COR-L47 (cell line): ENCODE measurements at regions not wholly inside any gene's neighbourhood (a gene's known extent, or its start where the extent isn't known, plus 50 kb on each side); places are given as distances from the start of the nearest gene placed in this dataset.
"Not testable (repeated sequence)": the region's sequence is repeated elsewhere in the genome, so short reads cannot be mapped to it uniquely, and the experiment has no call there.

ENCODE experiments used
- DNase-seq: peaks from one replicate; lab custom pipeline; 2025; lab: John Stamatoyannopoulos, UW

- DNase-seq = no peak
Measured at GRCh38 chr5:117138523-117138922, 563.9 kb upstream of the SEMA6A start.

GRCh38 chr5:117135851-117136250, 561.2 kb upstream of the SEMA6A start:
- no peak for DNase-seq

GRCh38 chr5:117133198-117133597, 558.6 kb upstream of the SEMA6A start:
- no peak for DNase-seq

- no peak for DNase-seq
Measured at GRCh38 chr5:117131876-117132275, 557.3 kb upstream of the SEMA6A start.

- DNase-seq = no peak
Measured at GRCh38 chr5:117131048-117131679, 556.5 kb upstream of the SEMA6A start.

- no peak for DNase-seq
Measured at GRCh38 chr5:117118499-117118898, 543.9 kb upstream of the SEMA6A start.

GRCh38 chr5:117117314-117117713, 542.7 kb upstream of the SEMA6A start:
- DNase-seq = not testable (repeated sequence)

GRCh38 chr5:117110548-117110947, 535.9 kb upstream of the SEMA6A start:
- no peak for DNase-seq

- no peak for DNase-seq
Measured at GRCh38 chr5:117107859-117108258, 533.2 kb upstream of the SEMA6A start.

GRCh38 chr5:117103703-117104102, 529.1 kb upstream of the SEMA6A start:
- no peak for DNase-seq

- no peak for DNase-seq
Measured at GRCh38 chr5:117102591-117102990, 528.0 kb upstream of the SEMA6A start.

- DNase-seq = no peak
Measured at GRCh38 chr5:117100176-117100575, 525.6 kb upstream of the SEMA6A start.

- no peak for DNase-seq
Measured at GRCh38 chr5:117098094-117098493, 523.5 kb upstream of the SEMA6A start.

GRCh38 chr5:117095346-117096332, 521.0 kb upstream of the SEMA6A start:
- DNase-seq = no peak

- DNase-seq = no peak
Measured at GRCh38 chr5:117094114-117094815, 519.6 kb upstream of the SEMA6A start.

GRCh38 chr5:117093653-117094052, 519.0 kb upstream of the SEMA6A start:
- no peak for DNase-seq

- DNase-seq = no peak
Measured at GRCh38 chr5:117089001-117089400, 514.4 kb upstream of the SEMA6A start.

GRCh38 chr5:117088176-117088575, 513.6 kb upstream of the SEMA6A start:
- DNase-seq = no peak

GRCh38 chr5:117084067-117084466, 509.4 kb upstream of the SEMA6A start:
- DNase-seq = no peak

GRCh38 chr5:117082977-117083376, 508.4 kb upstream of the SEMA6A start:
- no peak for DNase-seq

GRCh38 chr5:117077142-117077541, 502.5 kb upstream of the SEMA6A start:
- DNase-seq = no peak

GRCh38 chr5:117072439-117072838, 497.8 kb upstream of the SEMA6A start:
- DNase-seq = no peak

- DNase-seq = no peak
Measured at GRCh38 chr5:117065800-117066199, 491.2 kb upstream of the SEMA6A start.
